ENCODE measurements at regions not wholly inside any gene's neighbourhood (a gene's known extent, or its start where the extent isn't known, plus 50 kb on each side); places are given as distances from the start of the nearest gene placed in this dataset.

GRCh38 chr16:85525420-85526184, 87.5 kb upstream of the GSE1 start:
- Histone ChIP-seq H2AFZ (replicated peaks; ENCODE audit: low read length, poor library complexity) (no peak overlapping the region), H3K27ac (ENCODE audit: insufficient read depth, low read length) (peak overlapping the region; percentile 25)

More at GRCh38 chr16:85525420-85526184, 87.5 kb upstream of the GSE1 start:
- Histone ChIP-seq H2AK5ac (ENCODE audit: low read depth, low read length) (peak overlapping the region; percentile 27), H4K20me1 (ENCODE audit: insufficient read depth, low read length) (peaks cover 21% of the 10 kb centered on the region), H3K27me3 (ENCODE audit: control insufficient read depth, insufficient read depth, low read length) (no peaks in the 10 kb centered on the region), H2AK9ac (replicated peaks; ENCODE audit: low read depth, low read length, poor library complexity) (peak overlapping the region; percentile 81), H4K91ac (ENCODE audit: insufficient read depth, low read depth, low read length) (peak overlapping the region; percentile 50), H3K4ac (ENCODE audit: low read depth, low read length) (peak overlapping the region; percentile 91), H2BK120ac (ENCODE audit: low read depth, low read length) (peak overlapping the region; percentile 56), H3K23ac (ENCODE audit: low read depth, low read length) (no peak overlapping the region), H3K4me3 (ENCODE audit: insufficient read depth, low read depth, low read length) (no peak overlapping the region), H3K9ac (ENCODE audit: low read depth, low read length) (0 out of 2 replicates have a peak overlapping the region, but pooled peaks have one; percentile 4), H3K18ac (ENCODE audit: low read depth, low read length) (no peak overlapping the region; the same call in 1 of the 2 replicates), H3K56ac (ENCODE audit: extremely low read depth, insufficient read depth, low read length) (peak overlapping the region; percentile 17; the same call in 1 of the 2 replicates), H2BK15ac (ENCODE audit: low read depth, low read length) (peak overlapping the region; percentile 20; the same call in 1 of the 3 replicates), H4K8ac (ENCODE audit: low read depth in 2 of 2, low read length in 2 of 2) (peak overlapping the region; percentile 63 to 68; a peak in 3 of 4 replicates), H3K36me3 (ENCODE audit: control insufficient read depth, insufficient read depth, low read length) (no peaks in the 10 kb centered on the region), H2BK5ac (ENCODE audit: low read depth, low read length, poor library complexity, severe bottlenecking) (peak overlapping the region; percentile 3), H4K5ac (ENCODE audit: low read depth, low read length) (no peak overlapping the region), H3K79me1 (ENCODE audit: low read depth in 1 of 2, low read length in 2 of 2) (peaks cover 26 to 46% of the 10 kb centered on the region in 2 experiments), H3K4me1 (ENCODE audit: control insufficient read depth, insufficient read depth, low read length) (peaks cover 24% of the 10 kb centered on the region), H3K9me1 (ENCODE audit: insufficient read depth, low read length) (peaks cover 13% of the 10 kb centered on the region), H2BK20ac (ENCODE audit: low read depth, low read length) (peak overlapping the region; percentile 74; the same call in 1 of the 2 replicates), H3K4me2 (ENCODE audit: low read depth, low read length) (no peak overlapping the region), H3K14ac (replicated peaks; ENCODE audit: low read depth, low read length) (no peak overlapping the region; the same call in 1 of the 2 replicates), H3K9me3 (ENCODE audit: control insufficient read depth, insufficient read depth, low read length) (no peaks in the 10 kb centered on the region)
- no TSS peak for BruUV-seq (replicated peaks)
- 93% methylated on average over 6 of the region's 12 CpGs; no CpG with 5 or more reads in 1 of the 2 experiments for WGBS, 2 experiments (ENCODE audit: extremely low coverage in 2 of 2, insufficient read length in 1 of 2)
- ATAC-seq (ENCODE audit: low read depth) (no peak; the same call in 1 of the 2 replicates), DNase-seq (no peak)
- TF ChIP-seq FOS (IDR thresholded peaks at IDR 0.05; ENCODE audit: low read depth, low read length) = no peak
- no peak for TF ChIP-seq NFE2L2 (IDR thresholded peaks at IDR 0.05; ENCODE audit: low read depth, low read length)
- TF ChIP-seq, protein P1, sequence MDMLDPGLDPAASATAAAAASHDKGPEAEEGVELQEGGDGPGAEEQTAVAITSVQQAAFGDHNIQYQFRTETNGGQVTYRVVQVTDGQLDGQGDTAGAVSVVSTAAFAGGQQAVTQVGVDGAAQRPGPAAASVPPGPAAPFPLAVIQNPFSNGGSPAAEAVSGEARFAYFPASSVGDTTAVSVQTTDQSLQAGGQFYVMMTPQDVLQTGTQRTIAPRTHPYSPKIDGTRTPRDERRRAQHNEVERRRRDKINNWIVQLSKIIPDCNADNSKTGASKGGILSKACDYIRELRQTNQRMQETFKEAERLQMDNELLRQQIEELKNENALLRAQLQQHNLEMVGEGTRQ (IDR thresholded peaks at IDR 0.05; ENCODE audit: low read depth, low read length) = no peak
- dilution Hi-C loops (cut with HindIII; ENCODE audit: low sequenced_read_pairs, unreplicated experiment) = no loop called here
- ChIA-PET CTCF (no interaction called here), POLR2A (ENCODE audit: unreplicated experiment) (no interaction called here)
- in situ Hi-C loops (cut with MboI; ENCODE audit: low sequenced_read_pairs) = no loop called here
- intact Hi-C loops (cut with micrococcal nuclease) = no loop called here

Data from IMR-90 (cell line).